GM12875 (cell line): ENCODE measurements at regions not wholly inside any gene's neighbourhood (a gene's known extent, or its start where the extent isn't known, plus 50 kb on each side); places are given as distances from the start of the nearest gene placed in this dataset.

Experiments
- H3K4me3 ChIP-seq: one replicate; pipeline ENCODE4 v1.5.1; 2011; ENCODE audit warnings: low read depth, low read length, control low read depth
- CTCF ChIP-seq: IDR thresholded peaks from 2 replicates; pipeline ENCODE4 v1.5.1; 2011; ENCODE audit warnings: low read depth, mild to moderate bottlenecking, control low read depth, inconsistent platforms, low read length, moderate library complexity, borderline replicate concordance; ENCODE audit not compliant: insufficient read depth

- no peak overlapping the region for H3K4me3 ChIP-seq
- no peak for TF ChIP-seq CTCF
Observed at GRCh38 chr2:8583400-8584173, 98.3 kb upstream of the ID2 start.

DNA sequence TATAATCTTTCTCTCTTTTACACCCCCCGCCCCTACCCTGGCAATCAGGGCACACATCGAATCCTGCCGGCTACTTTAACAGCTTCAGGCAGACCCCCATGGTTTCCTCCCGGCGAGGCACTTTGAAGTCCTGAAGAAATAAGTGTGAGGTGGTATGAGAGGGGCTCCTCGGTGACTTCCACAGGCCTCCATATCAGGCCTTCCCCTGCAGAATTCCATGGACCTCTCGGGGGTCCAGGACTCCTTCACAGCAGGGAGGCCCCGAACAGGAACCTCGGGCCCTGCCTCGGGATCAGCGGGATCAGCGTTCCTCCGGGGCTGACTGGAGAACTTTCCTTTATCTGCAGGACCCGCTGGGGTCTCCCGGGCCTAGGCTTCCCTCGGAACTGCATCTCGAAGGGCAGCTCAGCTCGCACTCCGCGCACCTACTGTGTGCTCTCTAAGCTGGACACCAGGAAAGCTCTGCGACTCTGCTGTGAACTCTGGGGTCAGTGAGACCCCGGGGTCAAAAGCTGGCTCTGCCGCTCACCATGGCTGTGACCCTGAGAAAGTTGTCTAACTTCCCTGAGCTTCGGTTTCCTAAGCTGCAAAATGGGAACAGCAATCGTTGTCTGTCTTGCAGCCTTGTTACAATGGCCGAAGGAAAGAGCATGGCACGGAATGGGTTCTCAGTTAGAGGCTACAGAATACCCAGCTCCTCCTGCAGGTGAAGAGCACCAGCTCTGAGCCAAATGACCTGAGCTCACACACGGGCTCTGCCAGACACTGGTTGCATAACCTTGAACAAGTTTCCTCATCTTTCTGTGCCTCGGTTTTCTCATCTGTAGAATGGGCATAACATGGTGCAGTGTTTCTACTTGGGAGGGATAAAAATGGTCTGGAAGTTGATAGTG, 97.4 kb upstream of the ID2 start:
- H3K4me3 ChIP-seq = no peak overlapping the region
- TF ChIP-seq CTCF = no peak

- no peak overlapping the region for H3K4me3 ChIP-seq
Observed at GRCh38 chr2:8586457-8587051, 95.3 kb upstream of the ID2 start.

GRCh38 chr2:8587251-8587791, 94.5 kb upstream of the ID2 start:
- H3K4me3 ChIP-seq = no peak overlapping the region
- TF ChIP-seq CTCF = no peak

More at GRCh38 chr2:8586457-8587051, 95.3 kb upstream of the ID2 start:
- no peak for TF ChIP-seq CTCF

DNA sequence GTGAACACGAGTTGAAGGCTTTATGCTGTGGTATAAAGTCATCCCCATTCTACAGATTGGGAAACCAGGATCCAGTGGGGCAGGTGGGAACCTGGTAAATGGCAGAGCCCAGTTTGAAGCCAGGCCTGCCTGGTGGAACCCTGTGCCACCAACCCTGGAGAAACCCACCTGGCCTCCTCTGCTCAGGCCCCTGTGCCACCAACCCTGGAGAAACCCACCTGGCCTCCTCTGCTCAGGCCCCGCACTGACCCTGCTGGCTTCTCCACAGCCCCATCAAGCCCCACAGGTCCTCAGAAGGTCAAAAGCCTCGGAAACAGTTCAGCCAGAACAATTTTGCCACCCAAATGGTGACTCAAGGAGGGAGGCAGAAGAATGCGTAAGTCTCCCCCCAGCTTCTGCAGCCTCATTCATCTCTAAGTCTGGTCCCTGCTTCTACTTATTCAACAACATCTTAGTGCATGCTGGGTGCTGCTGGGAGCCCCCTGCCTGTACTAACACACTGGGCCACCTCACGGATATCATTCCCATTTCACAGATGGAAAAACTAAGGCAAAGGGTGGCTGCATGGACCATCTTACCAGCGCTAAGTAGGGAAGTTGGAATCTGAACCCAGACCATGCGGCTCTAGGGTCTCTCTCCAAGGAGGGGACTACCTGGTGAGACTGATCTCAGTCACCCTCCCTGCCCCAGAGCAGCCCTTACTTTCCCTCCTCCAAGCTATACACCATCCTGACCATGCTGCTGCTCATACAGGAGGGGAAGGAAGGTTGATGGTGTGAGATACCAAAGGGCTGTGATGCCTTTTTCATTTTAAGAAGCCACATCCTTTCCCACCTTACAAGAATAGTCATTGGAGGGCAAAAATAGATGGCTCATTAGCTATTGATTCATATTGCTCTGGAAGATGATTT, 93.7 kb upstream of the ID2 start:
- no peak for TF ChIP-seq CTCF
- H3K4me3 ChIP-seq = no peak overlapping the region

- TF ChIP-seq CTCF = no peak
- no peak overlapping the region for H3K4me3 ChIP-seq
Observed at GRCh38 chr2:8588831-8589191, 93.0 kb upstream of the ID2 start.
